Inferior parietal cortex (tissue), 1 donor: ENCODE measurements at regions not wholly inside any gene's neighbourhood (a gene's known extent, or its start where the extent isn't known, plus 50 kb on each side); places are given as distances from the start of the nearest gene placed in this dataset.

ENCODE experiments used
- DNase-seq: peaks from one replicate; pipeline ENCODE4 v3.0.0-alpha.2; 2016; ENCODE audit errors: extremely low spot score

GRCh38 chr1:96996001-96996400 is 274.4 kb downstream of the PTBP2 start:
- DNase-seq = no peak

- DNase-seq = no peak
These were observed 276.1 kb downstream of the PTBP2 start for GRCh38 chr1:96997717-96998116.

- DNase-seq = no peak
These were observed 276.9 kb downstream of the PTBP2 start for GRCh38 chr1:96998466-96998865.

- no peak for DNase-seq
These were observed 277.6 kb downstream of the PTBP2 start for GRCh38 chr1:96999191-96999590.

GRCh38 chr1:97004054-97004453 is 282.5 kb downstream of the PTBP2 start:
- DNase-seq = no peak

GRCh38 chr1:97004743-97005142 is 283.2 kb downstream of the PTBP2 start:
- no peak for DNase-seq

GRCh38 chr1:97006044-97006661 is 284.6 kb downstream of the PTBP2 start:
- peak; percentile 66 for DNase-seq

- no peak for DNase-seq
These were observed 286.4 kb downstream of the PTBP2 start for GRCh38 chr1:97007840-97008604.

- DNase-seq = no peak
These were observed 289.1 kb downstream of the PTBP2 start for GRCh38 chr1:97010566-97011264.

- DNase-seq = no peak
These were observed 291.6 kb downstream of the PTBP2 start for GRCh38 chr1:97013136-97013535.

- DNase-seq = no peak
These were observed 292.4 kb downstream of the PTBP2 start for GRCh38 chr1:97013941-97014340.

- no peak for DNase-seq
These were observed 292.8 kb downstream of the PTBP2 start for GRCh38 chr1:97014426-97014825.

GRCh38 chr1:97017895-97018294 is 296.3 kb downstream of the PTBP2 start:
- no peak for DNase-seq
